OCI-LY3 (cell line): ENCODE measurements at regions not wholly inside any gene's neighbourhood (a gene's known extent, or its start where the extent isn't known, plus 50 kb on each side); places are given as distances from the start of the nearest gene placed in this dataset.

Experiments used
- CTCF ChIP-seq: fragments of 200-600, 300-600 bp; sonication (generic); IDR thresholded peaks from 2 replicates; pipeline ENCODE4 v1.5.1; 2014; ENCODE audit warnings: antibody characterized with exemption, low read length, low read depth
- EZH2phosphoT487 ChIP-seq: fragments of 200-600 bp; shearing (Covaris generic); IDR thresholded peaks from 2 replicates; pipeline ENCODE4 v1.6.1; 2018; ENCODE audit warnings: antibody characterized with exemption, mixed run types, low read depth

- TF ChIP-seq CTCF (no peak), EZH2phosphoT487 (no peak)
Measured at GRCh38 chr2:94960266-94960665, 65.2 kb upstream of the MAL start.
